CD8-positive, alpha-beta memory T cell (primary cell): ENCODE measurements at regions not wholly inside any gene's neighbourhood (a gene's known extent, or its start where the extent isn't known, plus 50 kb on each side); places are given as distances from the start of the nearest gene placed in this dataset.

Experiments
- CTCF ChIA-PET: fragments of 350-600 bp; sonication (Branson Sonifier 250); formaldehyde crosslinking; loops from one replicate; lab custom pipeline; 2021; ENCODE audit warnings: antibody characterized with exemption; lab: Charles Lee
- POLR2A ChIA-PET: fragments of 350-600 bp; sonication (Branson Sonifier 250); formaldehyde crosslinking; loops from one replicate; lab custom pipeline; 2021; ENCODE audit warnings: antibody characterized with exemption; lab: Charles Lee
- DNase-seq, 5 donors: peaks; one replicate each; pipeline versions ENCODE4 v3.0.0 to v3.0.0-alpha.2; 2020 to 2022; ENCODE audit warnings: mixed read lengths in 1 of 5
- H3K27ac ChIP-seq: one replicate; pipeline ENCODE4 v1.7.0; 2013; ENCODE audit warnings: low read depth, mild to moderate bottlenecking, low read length, moderate library complexity
- H3K27me3 ChIP-seq: 2 replicates; pipeline ENCODE4 v1.7.0; 2013; ENCODE audit warnings: low read length, mild to moderate bottlenecking; ENCODE audit not compliant: insufficient read depth, poor library complexity, severe bottlenecking
- H3K36me3 ChIP-seq: 2 replicates; pipeline ENCODE4 v1.7.0; 2013; ENCODE audit warnings: mild to moderate bottlenecking, low read length, moderate library complexity; ENCODE audit not compliant: insufficient read depth
- H3K4me1 ChIP-seq: 2 replicates; pipeline ENCODE4 v1.7.0; 2013; ENCODE audit warnings: mild to moderate bottlenecking, low read length, moderate library complexity; ENCODE audit not compliant: insufficient read depth
- H3K4me3 ChIP-seq: 2 replicates; pipeline ENCODE4 v1.7.0; 2013; ENCODE audit warnings: mild to moderate bottlenecking, low read length
- H3K9me3 ChIP-seq: 2 replicates; pipeline ENCODE4 v1.7.0; 2013; ENCODE audit warnings: mild to moderate bottlenecking, low read length
- H3K27ac Mint-ChIP-seq, 8 donors: one replicate each; pipeline ENCODE4 v1.8.0; 2020 to 2021; ENCODE audit warnings: mixed read lengths in 8 of 8, mild to moderate bottlenecking in 6 of 8, inconsistent platforms in 3 of 8, moderate library complexity in 3 of 8
- H3K27me3 Mint-ChIP-seq, 2 donors: one replicate each; pipeline ENCODE4 v1.8.0; 2020 to 2021; ENCODE audit warnings: mixed read lengths in 2 of 2, mild to moderate bottlenecking in 1 of 2, moderate library complexity in 1 of 2
- H3K36me3 Mint-ChIP-seq, 3 donors: one replicate each; pipeline ENCODE4 v1.8.0; 2020 to 2021; ENCODE audit warnings: mixed read lengths in 3 of 3, inconsistent platforms in 1 of 3, mild to moderate bottlenecking in 1 of 3
- H3K4me1 Mint-ChIP-seq, 3 donors: one replicate each; pipeline ENCODE4 v1.8.0; 2020 to 2021; ENCODE audit warnings: mixed read lengths in 3 of 3, inconsistent platforms in 1 of 3, mild to moderate bottlenecking in 1 of 3
- H3K4me3 Mint-ChIP-seq, 7 donors: one replicate each; pipeline ENCODE4 v1.8.0; 2020 to 2021; ENCODE audit warnings: mixed read lengths in 7 of 7, mild to moderate bottlenecking in 6 of 7, moderate library complexity in 4 of 7, inconsistent platforms in 2 of 7
- H3K9me3 Mint-ChIP-seq, 5 donors: one replicate each; pipeline ENCODE4 v1.8.0; 2020 to 2022; ENCODE audit warnings: mixed read lengths in 5 of 5, mild to moderate bottlenecking in 3 of 5, moderate library complexity in 2 of 5, inconsistent platforms in 1 of 5

- CTCF ChIA-PET: no interaction called here
- Mint-ChIP-seq H3K4me3 (no peak overlapping the region), H3K27ac (no peak overlapping the region), H3K36me3 (no peaks in the 10 kb centered on the region), H3K9me3 (peaks cover 0 to 2% (median 0%) of the 10 kb centered on the region in 5 donors), H3K27me3 (peaks cover 3 to 6% of the 10 kb centered on the region in 2 donors), H3K4me1 (no peaks in the 10 kb centered on the region)
- POLR2A ChIA-PET: no interaction called here
- H3K9me3 ChIP-seq: no peaks in the 10 kb centered on the region
- no peaks in the 10 kb centered on the region for H3K36me3 ChIP-seq
- H3K4me3 ChIP-seq: no peak overlapping the region
- no peaks in the 10 kb centered on the region for H3K4me1 ChIP-seq
- no peak for DNase-seq
- no peaks in the 10 kb centered on the region for H3K27me3 ChIP-seq
- no peak overlapping the region for H3K27ac ChIP-seq
Measured at GRCh38 chr6:168157272-168158212, 78.5 kb upstream of the FRMD1 start.

GRCh38 chr6:168156742-168157265, 77.8 kb upstream of the FRMD1 start:
- Mint-ChIP-seq H3K9me3 (peaks cover 0 to 2% (median 0%) of the 10 kb centered on the region in 5 donors), H3K36me3 (no peaks in the 10 kb centered on the region), H3K27ac (no peak overlapping the region), H3K4me1 (no peaks in the 10 kb centered on the region), H3K27me3 (peaks cover 3 to 4% of the 10 kb centered on the region in 2 donors), H3K4me3 (no peak overlapping the region)
- no peaks in the 10 kb centered on the region for H3K36me3 ChIP-seq
- ChIA-PET CTCF (no interaction called here), POLR2A (no interaction called here)
- DNase-seq: no peak
- no peak overlapping the region for H3K4me3 ChIP-seq
- no peaks in the 10 kb centered on the region for H3K4me1 ChIP-seq
- no peaks in the 10 kb centered on the region for H3K27me3 ChIP-seq
- H3K9me3 ChIP-seq: no peaks in the 10 kb centered on the region
- no peak overlapping the region for H3K27ac ChIP-seq

GRCh38 chr6:168155821-168156741, 77.1 kb upstream of the FRMD1 start:
- no peaks in the 10 kb centered on the region for H3K4me1 ChIP-seq
- Mint-ChIP-seq H3K27ac (no peak overlapping the region), H3K27me3 (peaks cover 3 to 4% of the 10 kb centered on the region in 2 donors), H3K4me1 (no peaks in the 10 kb centered on the region), H3K36me3 (no peaks in the 10 kb centered on the region), H3K9me3 (peaks cover 0 to 3% (median 0%) of the 10 kb centered on the region in 5 donors), H3K4me3 (no peak overlapping the region)
- no peak for DNase-seq
- CTCF ChIA-PET: no interaction called here
- no peaks in the 10 kb centered on the region for H3K9me3 ChIP-seq
- POLR2A ChIA-PET: no interaction called here
- H3K4me3 ChIP-seq: no peak overlapping the region
- no peak overlapping the region for H3K27ac ChIP-seq
- no peaks in the 10 kb centered on the region for H3K27me3 ChIP-seq
- H3K36me3 ChIP-seq: no peaks in the 10 kb centered on the region

- Mint-ChIP-seq H3K9me3 (peaks cover 0 to 3% (median 0%) of the 10 kb centered on the region in 5 donors), H3K27ac (no peak overlapping the region), H3K4me3 (no peak overlapping the region), H3K36me3 (no peaks in the 10 kb centered on the region), H3K4me1 (no peaks in the 10 kb centered on the region), H3K27me3 (peaks cover 3 to 4% of the 10 kb centered on the region in 2 donors)
- no peaks in the 10 kb centered on the region for H3K9me3 ChIP-seq
- H3K4me1 ChIP-seq: no peaks in the 10 kb centered on the region
- H3K4me3 ChIP-seq: no peak overlapping the region
- ChIA-PET CTCF (no interaction called here), POLR2A (no interaction called here)
- no peaks in the 10 kb centered on the region for H3K36me3 ChIP-seq
- H3K27ac ChIP-seq: no peak overlapping the region
- no peaks in the 10 kb centered on the region for H3K27me3 ChIP-seq
- DNase-seq: no peak
Measured at GRCh38 chr6:168155193-168155592, 76.2 kb upstream of the FRMD1 start.

- Mint-ChIP-seq H3K27ac (no peak overlapping the region), H3K4me3 (no peak overlapping the region), H3K4me1 (no peaks in the 10 kb centered on the region), H3K9me3 (peaks cover 0 to 3% (median 0%) of the 10 kb centered on the region in 5 donors), H3K27me3 (peaks cover 0 to 4% of the 10 kb centered on the region in 2 donors), H3K36me3 (no peaks in the 10 kb centered on the region)
- Histone ChIP-seq H3K4me3 (no peak overlapping the region), H3K27me3 (no peaks in the 10 kb centered on the region), H3K4me1 (no peaks in the 10 kb centered on the region), H3K27ac (no peak overlapping the region), H3K9me3 (no peaks in the 10 kb centered on the region), H3K36me3 (no peaks in the 10 kb centered on the region)
- ChIA-PET CTCF (no interaction called here), POLR2A (no interaction called here)
- DNase-seq: no peak
Measured at GRCh38 chr6:168154263-168154917, 75.4 kb upstream of the FRMD1 start.

- Histone ChIP-seq H3K4me3 (no peak overlapping the region), H3K4me1 (no peaks in the 10 kb centered on the region), H3K9me3 (no peaks in the 10 kb centered on the region), H3K27ac (no peak overlapping the region), H3K36me3 (no peaks in the 10 kb centered on the region), H3K27me3 (no peaks in the 10 kb centered on the region)
- H3K27ac Mint-ChIP-seq: no peak overlapping the region
- peaks cover 0 to 4% of the 10 kb centered on the region in 2 donors for H3K27me3 Mint-ChIP-seq
- H3K9me3 Mint-ChIP-seq: peaks cover 0 to 3% (median 0%) of the 10 kb centered on the region in 5 donors
- no peaks in the 10 kb centered on the region for H3K36me3 Mint-ChIP-seq
- no peak overlapping the region for H3K4me3 Mint-ChIP-seq
- CTCF ChIA-PET: no interaction called here
- POLR2A ChIA-PET: no interaction called here
- DNase-seq: no peak
- no peaks in the 10 kb centered on the region for H3K4me1 Mint-ChIP-seq
Measured at GRCh38 chr6:168153553-168153952, 74.5 kb upstream of the FRMD1 start.

- H3K9me3 Mint-ChIP-seq: peaks cover 0 to 3% (median 0%) of the 10 kb centered on the region in 5 donors
- Histone ChIP-seq H3K9me3 (no peaks in the 10 kb centered on the region), H3K27me3 (no peaks in the 10 kb centered on the region), H3K4me3 (no peak overlapping the region), H3K36me3 (no peaks in the 10 kb centered on the region), H3K27ac (no peak overlapping the region), H3K4me1 (no peaks in the 10 kb centered on the region)
- DNase-seq: no peak
- H3K27me3 Mint-ChIP-seq: peaks cover 0 to 4% of the 10 kb centered on the region in 2 donors
- no peak overlapping the region for H3K27ac Mint-ChIP-seq
- no peaks in the 10 kb centered on the region for H3K4me1 Mint-ChIP-seq
- H3K4me3 Mint-ChIP-seq: no peak overlapping the region
- ChIA-PET POLR2A (no interaction called here), CTCF (no interaction called here)
- no peaks in the 10 kb centered on the region for H3K36me3 Mint-ChIP-seq
Measured at GRCh38 chr6:168152980-168153379, 74.0 kb upstream of the FRMD1 start.
